Thymus (tissue), 11 donors: ENCODE measurements at regions not wholly inside any gene's neighbourhood (a gene's known extent, or its start where the extent isn't known, plus 50 kb on each side); places are given as distances from the start of the nearest gene placed in this dataset.
"Not testable (repeated sequence)": the region's sequence is repeated elsewhere in the genome, so short reads cannot be mapped to it uniquely, and the experiment has no call there.

Source experiments
- DNase-seq, 9 donors: peaks; one replicate each; pipeline ENCODE4 v3.0.0-alpha.2; 2013; ENCODE audit warnings: low spot score in 9 of 9, low read depth in 6 of 9, missing footprints in 1 of 9
- H3K27ac ChIP-seq, 2 donors: one replicate each; pipeline ENCODE4 v1.5.1; 2013; ENCODE audit warnings: control low read depth in 1 of 2, low read depth in 1 of 2, low read length in 1 of 2, mild to moderate bottlenecking in 1 of 2, moderate library complexity in 1 of 2
- H3K27me3 ChIP-seq, 2 donors: one replicate each; pipeline ENCODE4 v1.5.1; 2013; ENCODE audit warnings: low read length in 1 of 2; ENCODE audit not compliant: control insufficient read depth in 2 of 2, insufficient read depth in 1 of 2
- H3K36me3 ChIP-seq, 2 donors: one replicate each; pipeline ENCODE4 v1.5.1; 2013; ENCODE audit warnings: low read length in 1 of 2, mild to moderate bottlenecking in 1 of 2, moderate library complexity in 1 of 2; ENCODE audit not compliant: control insufficient read depth in 2 of 2, insufficient read depth in 2 of 2
- H3K4me1 ChIP-seq, 2 donors: one replicate each; pipeline ENCODE4 v1.5.1; 2013; ENCODE audit warnings: low read length in 2 of 2; ENCODE audit not compliant: control insufficient read depth in 2 of 2, insufficient read depth in 2 of 2
- H3K4me3 ChIP-seq, 2 donors: one replicate each; pipeline ENCODE4 v1.5.1; 2013; ENCODE audit warnings: low read length in 2 of 2, control low read depth in 1 of 2, mild to moderate bottlenecking in 1 of 2
- H3K9me3 ChIP-seq, 2 donors: one replicate each; pipeline ENCODE4 v1.5.1; 2013; ENCODE audit warnings: low read length in 1 of 2, mild to moderate bottlenecking in 1 of 2; ENCODE audit not compliant: control insufficient read depth in 2 of 2, insufficient read depth in 1 of 2
- WGBS: extraction: QIAGEN DNeasy Blood & Tissue Kit; methylation state at CpG from one replicate; pipeline ENCODE4 v1.1.7; 2013; 5-methylcytosine and 5-hydroxymethylcytosine counted together
- donor health status: healthy.

DNA sequence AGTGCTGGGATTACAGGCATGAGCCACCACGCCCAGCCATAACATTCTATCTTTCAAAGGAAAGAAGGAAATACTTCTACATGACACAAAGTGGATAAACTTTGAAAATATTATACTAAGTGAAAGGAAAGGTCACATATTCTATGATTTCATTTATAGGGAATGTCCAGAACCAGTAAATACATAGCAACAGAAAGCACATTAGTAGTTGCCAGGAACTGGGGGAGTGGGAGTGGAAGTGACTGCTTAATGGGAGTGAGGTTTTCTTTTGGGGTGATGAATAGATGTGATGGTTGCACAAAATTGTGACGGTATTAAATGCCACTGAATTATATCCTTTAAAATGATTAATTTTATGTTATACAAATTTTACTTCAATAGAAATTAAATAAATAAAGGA lies 95.7 kb upstream of the IL15 start:
- WGBS: 99% methylated on average over 2 of the region's 2 CpGs
- DNase-seq: no peak
- no peak overlapping the region for H3K27ac ChIP-seq

DNA sequence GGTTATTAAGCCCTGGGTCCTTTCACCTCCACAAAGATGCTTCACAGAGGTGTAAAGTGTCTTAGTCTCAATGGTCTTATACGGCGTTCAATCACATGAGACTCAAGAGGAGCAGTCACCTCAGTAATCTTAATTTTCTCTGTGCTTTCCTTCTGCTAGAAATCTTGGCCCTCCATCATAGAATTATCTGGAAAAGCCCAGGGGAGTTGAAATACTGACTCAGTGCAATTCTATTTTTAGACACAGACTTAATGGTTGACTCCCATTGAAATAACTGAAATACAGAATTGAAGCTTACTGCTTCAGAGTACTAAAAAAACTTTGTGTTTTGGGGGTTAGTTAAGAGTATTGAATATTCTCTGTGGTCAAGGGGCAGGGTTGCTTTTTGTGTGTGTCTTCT lies 94.5 kb upstream of the IL15 start:
- no peaks in the 10 kb centered on the region for H3K9me3 ChIP-seq
- no peak for DNase-seq
- no peaks in the 10 kb centered on the region for H3K27me3 ChIP-seq
- WGBS: 98% methylated on average over 2 of the region's 2 CpGs
- no peaks in the 10 kb centered on the region for H3K4me1 ChIP-seq
- H3K27ac ChIP-seq: peak overlapping the region in 1 of 2 donors; percentile 35
- H3K4me3 ChIP-seq: no peak overlapping the region
- H3K36me3 ChIP-seq: no peaks in the 10 kb centered on the region

More for the DNA sequence above, 95.7 kb upstream of the IL15 start:
- H3K4me1 ChIP-seq: no peaks in the 10 kb centered on the region
- H3K9me3 ChIP-seq: no peaks in the 10 kb centered on the region
- H3K36me3 ChIP-seq: no peaks in the 10 kb centered on the region
- no peaks in the 10 kb centered on the region for H3K27me3 ChIP-seq
- H3K4me3 ChIP-seq: no peak overlapping the region

DNA sequence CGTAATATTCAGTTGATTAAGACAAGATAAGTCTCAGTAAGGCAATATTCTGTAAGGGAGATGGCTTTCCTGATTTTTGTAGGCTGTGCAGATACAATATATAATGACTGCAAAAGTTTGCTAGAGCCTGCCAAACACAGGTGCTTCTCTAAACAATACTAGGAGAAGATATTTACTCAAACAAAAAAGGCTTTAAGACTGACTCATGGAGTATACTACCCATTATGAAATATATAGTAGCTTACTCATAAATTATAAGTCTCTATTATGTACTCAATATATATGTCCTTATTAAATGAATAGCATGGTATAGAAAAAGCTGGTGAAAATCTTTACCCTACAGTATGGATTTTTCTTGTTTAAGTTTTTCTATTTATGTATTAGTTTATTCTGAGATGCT lies 93.2 kb upstream of the IL15 start:
- Histone ChIP-seq H3K4me3 (no peak overlapping the region), H3K36me3 (no peaks in the 10 kb centered on the region), H3K27ac (no peak overlapping the region), H3K27me3 (no peaks in the 10 kb centered on the region), H3K9me3 (no peaks in the 10 kb centered on the region), H3K4me1 (no peaks in the 10 kb centered on the region)
- no peak for DNase-seq
- WGBS: 100% methylated on average over 1 of the region's 1 CpG

DNA sequence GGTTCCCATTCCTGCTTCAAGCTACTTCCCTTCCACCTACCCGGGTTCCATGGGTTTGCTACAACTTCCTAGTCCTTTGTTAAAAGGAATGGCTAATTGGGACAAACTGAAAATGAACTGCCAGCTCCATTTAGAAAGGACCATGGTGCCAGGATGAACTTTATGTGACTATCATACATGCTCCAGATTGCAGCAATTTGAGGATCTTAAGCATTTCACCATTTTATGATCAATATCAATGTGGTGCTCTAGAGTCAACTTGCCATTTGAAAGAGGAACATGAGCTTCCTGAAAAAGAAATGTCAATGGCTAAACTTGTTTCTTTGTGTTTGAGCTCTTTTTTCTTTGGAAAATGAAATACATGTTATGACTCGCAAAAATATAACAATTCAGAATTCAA lies 92.7 kb upstream of the IL15 start:
- H3K9me3 ChIP-seq: no peaks in the 10 kb centered on the region
- no peak overlapping the region for H3K4me3 ChIP-seq
- H3K27me3 ChIP-seq: no peaks in the 10 kb centered on the region
- WGBS: 87% methylated on average over 2 of the region's 2 CpGs
- DNase-seq: no peak
- H3K27ac ChIP-seq: no peak overlapping the region
- H3K4me1 ChIP-seq: no peaks in the 10 kb centered on the region
- no peaks in the 10 kb centered on the region for H3K36me3 ChIP-seq

DNA sequence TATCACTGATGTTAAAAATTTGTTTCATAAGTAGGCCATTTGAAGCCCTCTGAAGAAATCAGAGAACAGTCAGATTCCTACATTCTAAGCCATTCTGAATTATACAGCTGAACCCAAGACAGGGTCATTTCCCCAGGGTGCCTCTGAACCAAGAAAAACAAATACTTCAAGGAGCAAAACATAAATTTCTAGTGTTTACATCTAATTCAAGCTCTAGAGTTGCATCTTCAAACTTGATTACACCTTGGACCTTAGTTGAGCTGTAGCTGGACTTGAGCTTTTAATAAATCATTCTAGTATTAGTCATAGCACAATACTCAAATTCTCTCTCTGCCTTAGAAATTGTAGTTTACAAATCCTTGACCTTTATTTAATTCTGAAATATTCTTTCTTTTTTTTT lies 87.6 kb upstream of the IL15 start:
- Histone ChIP-seq H3K4me1 (no peaks in the 10 kb centered on the region), H3K9me3 (no peaks in the 10 kb centered on the region), H3K27ac (no peak overlapping the region), H3K36me3 (no peaks in the 10 kb centered on the region), H3K4me3 (no peak overlapping the region), H3K27me3 (no peaks in the 10 kb centered on the region)
- no peak for DNase-seq

DNA sequence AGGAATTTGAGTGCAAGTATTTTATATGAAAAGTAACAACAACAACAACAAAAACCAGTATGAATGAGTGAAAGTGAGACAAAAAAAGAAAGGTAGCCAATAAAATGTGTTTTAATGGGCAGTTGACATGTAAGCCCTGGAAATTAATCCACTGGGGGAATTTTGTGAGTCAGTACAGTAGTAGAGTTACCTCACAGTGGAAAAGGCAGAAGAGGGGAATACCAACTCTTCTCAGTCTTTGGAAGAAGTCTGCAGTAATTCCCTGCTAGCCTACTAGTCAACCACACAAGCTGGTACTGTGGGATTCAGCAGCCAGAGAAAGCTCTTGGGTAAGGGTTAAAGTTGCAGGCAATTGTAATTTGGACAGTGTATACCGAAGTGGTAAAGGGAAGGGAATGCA lies 76.3 kb upstream of the IL15 start:
- H3K27ac ChIP-seq: peak overlapping the region in 1 of 2 donors; percentile 36
- 84% methylated on average over 1 of the region's 1 CpG for WGBS
- H3K4me3 ChIP-seq: no peak overlapping the region
- DNase-seq: peak in 1 of 9 donors; percentile 26
- no peaks in the 10 kb centered on the region for H3K4me1 ChIP-seq
- no peaks in the 10 kb centered on the region for H3K9me3 ChIP-seq
- no peaks in the 10 kb centered on the region for H3K36me3 ChIP-seq
- no peaks in the 10 kb centered on the region for H3K27me3 ChIP-seq

DNA sequence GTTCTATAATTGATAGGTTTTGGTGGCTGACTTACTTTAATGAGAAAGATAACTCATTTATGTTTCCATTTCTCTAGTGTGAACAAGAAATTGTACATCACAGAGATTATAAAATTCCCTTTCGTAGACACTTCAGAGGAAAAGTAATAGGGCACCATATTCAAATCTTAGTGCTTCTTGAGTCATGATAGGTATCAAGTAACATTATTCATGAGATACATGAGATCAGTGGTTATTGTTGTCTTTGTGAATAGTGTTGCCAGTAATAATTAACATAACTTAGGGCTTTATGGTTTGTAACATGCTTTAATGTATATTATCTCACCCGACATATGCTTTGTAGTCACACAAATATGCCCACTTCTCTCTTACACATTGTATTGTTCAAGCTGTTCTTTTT lies 73.7 kb upstream of the IL15 start:
- no peak overlapping the region for H3K27ac ChIP-seq
- no peaks in the 10 kb centered on the region for H3K36me3 ChIP-seq
- no peak overlapping the region for H3K4me3 ChIP-seq
- DNase-seq: no peak
- H3K9me3 ChIP-seq: no peaks in the 10 kb centered on the region
- 98% methylated on average over 2 of the region's 2 CpGs for WGBS
- no peaks in the 10 kb centered on the region for H3K27me3 ChIP-seq
- no peaks in the 10 kb centered on the region for H3K4me1 ChIP-seq

DNA sequence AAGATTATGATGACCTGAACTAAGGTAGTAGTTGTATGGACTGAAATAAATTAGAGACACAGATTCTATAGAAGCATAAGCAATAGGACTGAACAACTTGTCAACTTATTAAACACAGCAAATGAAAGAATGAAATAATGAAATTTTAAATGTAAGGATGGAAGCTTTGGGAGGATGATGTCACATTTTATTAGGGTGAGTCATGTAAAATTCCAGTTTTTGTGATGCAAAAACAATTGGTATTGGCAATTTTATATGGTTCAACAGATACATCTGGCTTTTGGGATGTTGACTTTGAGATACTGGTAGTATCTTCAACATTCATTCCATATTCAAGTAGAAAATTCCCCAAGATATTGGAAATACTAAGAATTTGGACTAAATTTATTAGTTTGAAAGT lies 72.7 kb upstream of the IL15 start:
- H3K9me3 ChIP-seq: no peaks in the 10 kb centered on the region
- no peak for DNase-seq
- no peaks in the 10 kb centered on the region for H3K4me1 ChIP-seq
- H3K27ac ChIP-seq: no peak overlapping the region
- no peaks in the 10 kb centered on the region for H3K27me3 ChIP-seq
- no peak overlapping the region for H3K4me3 ChIP-seq
- H3K36me3 ChIP-seq: no peaks in the 10 kb centered on the region

DNA sequence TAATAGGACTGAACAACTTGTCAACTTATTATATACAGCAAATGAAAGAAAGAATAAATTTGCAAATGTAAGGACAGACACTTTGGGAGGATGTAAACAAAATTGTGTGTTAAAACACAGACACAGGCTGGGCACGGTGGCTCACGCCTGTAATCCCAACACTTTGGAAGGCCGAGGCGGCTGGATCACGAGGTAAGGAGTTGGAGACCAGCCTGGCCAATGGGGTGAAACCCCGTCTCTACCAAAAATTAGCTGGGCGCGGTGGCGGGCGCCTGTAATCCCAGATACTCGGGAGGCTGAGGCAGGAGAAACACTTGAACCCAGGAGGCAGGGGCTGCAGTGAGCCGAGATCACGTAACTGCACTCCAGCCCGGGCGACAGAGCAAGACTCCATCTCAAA lies 71.4 kb upstream of the IL15 start:
- WGBS: 97% methylated on average over 15 of the region's 15 CpGs
- not testable (repeated sequence) for H3K4me3 ChIP-seq, H3K27me3 ChIP-seq, H3K27ac ChIP-seq, H3K36me3 ChIP-seq, H3K4me1 ChIP-seq, H3K9me3 ChIP-seq, DNase-seq

DNA sequence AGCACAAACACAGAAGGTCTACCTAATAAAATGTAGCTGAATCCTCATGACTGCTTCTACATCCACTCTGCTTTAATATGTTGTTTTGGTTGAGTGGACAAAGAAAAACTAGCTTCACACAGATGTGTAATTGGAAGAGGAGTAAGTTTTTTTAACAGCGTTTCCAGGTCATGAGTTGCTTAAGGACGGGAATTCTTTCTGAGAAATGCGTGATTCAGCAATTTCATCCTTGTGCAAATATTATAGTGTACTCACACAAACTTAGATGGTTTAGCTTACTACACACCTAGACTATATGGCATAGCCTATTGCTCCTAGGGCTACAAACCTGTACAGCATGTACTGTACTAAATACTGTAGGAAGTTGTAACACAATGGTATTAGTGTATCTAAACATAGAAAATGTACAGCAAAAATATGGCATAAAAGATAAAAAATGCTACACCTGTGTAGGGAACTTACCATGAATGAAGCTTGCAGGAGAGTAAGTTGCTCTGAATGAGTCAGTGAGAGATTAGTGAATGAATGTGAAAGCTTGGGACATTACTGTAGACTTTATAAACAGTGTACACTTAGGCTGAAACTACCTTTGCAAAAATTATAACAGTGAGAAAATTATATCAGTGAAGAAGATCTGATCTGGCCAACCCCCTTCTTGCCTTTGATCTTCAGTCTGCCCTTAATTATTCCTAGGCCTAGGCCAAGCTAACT lies 70.8 kb upstream of the IL15 start:
- H3K4me3 ChIP-seq: no peak overlapping the region
- WGBS: 89% methylated on average over 3 of the region's 3 CpGs

More for the DNA sequence above, 70.8 kb upstream of the IL15 start:
- H3K4me1 ChIP-seq: no peaks in the 10 kb centered on the region
- H3K36me3 ChIP-seq: no peaks in the 10 kb centered on the region
- no peak for DNase-seq
- H3K27ac ChIP-seq: no peak overlapping the region
- no peaks in the 10 kb centered on the region for H3K9me3 ChIP-seq
- no peaks in the 10 kb centered on the region for H3K27me3 ChIP-seq
